Retinal pigment epithelial cell (primary cell): ENCODE measurements at regions not wholly inside any gene's neighbourhood (a gene's known extent, or its start where the extent isn't known, plus 50 kb on each side); places are given as distances from the start of the nearest gene placed in this dataset.
A peak's percentile ranks its signal among the peaks of the same experiment; 100 is the strongest.

Experiments used
- DNase-seq: peaks from one replicate; pipeline ENCODE4 v3.0.0-alpha.2; 2010; ENCODE audit warnings: low read depth
- H3K4me3 ChIP-seq: 2 replicates; pipeline ENCODE4 v1.5.1; 2011; ENCODE audit warnings: mild to moderate bottlenecking, low read length, control low read depth, moderate library complexity
- TF ChIP-seq, protein P1 (sequence below): conservative IDR thresholded peaks from 2 replicates; pipeline ENCODE4 v1.5.1; 2011; ENCODE audit warnings: low read depth, low read length, control low read depth, inconsistent platforms

DNA sequence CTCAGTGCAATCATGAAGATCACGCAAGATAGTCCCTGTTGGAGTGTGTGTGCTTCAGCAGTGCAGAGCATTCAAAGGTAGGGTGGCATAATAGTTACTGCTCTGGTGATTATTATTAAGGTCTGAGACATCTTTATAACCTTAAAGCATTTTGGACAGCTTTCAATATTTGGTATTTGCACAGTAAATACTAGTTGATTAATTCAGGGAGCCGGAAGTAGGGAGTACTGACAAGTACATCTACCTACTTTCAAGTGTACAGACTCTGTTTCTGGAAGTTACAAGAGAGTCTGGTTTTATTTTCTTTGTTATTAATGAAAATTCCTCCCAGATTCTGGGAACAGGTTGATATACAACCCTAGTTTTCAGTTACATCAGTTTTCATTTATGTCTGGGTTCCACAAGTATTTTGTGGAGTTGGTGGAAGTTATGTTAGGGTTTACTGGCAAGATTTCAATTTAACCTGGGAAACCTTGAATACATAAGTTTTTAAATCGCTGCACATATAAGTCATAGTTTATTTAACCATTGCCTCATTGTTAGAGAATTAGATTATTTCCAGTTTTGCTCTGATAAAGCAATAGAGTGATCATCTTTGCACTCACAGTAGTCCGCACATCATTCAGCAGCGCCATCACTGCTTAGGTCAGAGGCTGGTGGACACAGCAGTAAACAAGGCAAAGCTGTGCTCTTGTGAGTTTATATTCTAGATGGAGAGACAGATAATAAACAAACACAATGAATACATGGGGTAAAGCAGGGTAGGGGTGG lies 366.6 kb downstream of the REEP3 start:
- TF ChIP-seq, protein P1, sequence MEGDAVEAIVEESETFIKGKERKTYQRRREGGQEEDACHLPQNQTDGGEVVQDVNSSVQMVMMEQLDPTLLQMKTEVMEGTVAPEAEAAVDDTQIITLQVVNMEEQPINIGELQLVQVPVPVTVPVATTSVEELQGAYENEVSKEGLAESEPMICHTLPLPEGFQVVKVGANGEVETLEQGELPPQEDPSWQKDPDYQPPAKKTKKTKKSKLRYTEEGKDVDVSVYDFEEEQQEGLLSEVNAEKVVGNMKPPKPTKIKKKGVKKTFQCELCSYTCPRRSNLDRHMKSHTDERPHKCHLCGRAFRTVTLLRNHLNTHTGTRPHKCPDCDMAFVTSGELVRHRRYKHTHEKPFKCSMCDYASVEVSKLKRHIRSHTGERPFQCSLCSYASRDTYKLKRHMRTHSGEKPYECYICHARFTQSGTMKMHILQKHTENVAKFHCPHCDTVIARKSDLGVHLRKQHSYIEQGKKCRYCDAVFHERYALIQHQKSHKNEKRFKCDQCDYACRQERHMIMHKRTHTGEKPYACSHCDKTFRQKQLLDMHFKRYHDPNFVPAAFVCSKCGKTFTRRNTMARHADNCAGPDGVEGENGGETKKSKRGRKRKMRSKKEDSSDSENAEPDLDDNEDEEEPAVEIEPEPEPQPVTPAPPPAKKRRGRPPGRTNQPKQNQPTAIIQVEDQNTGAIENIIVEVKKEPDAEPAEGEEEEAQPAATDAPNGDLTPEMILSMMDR, result no peak
- DNase-seq, result no peak

DNA sequence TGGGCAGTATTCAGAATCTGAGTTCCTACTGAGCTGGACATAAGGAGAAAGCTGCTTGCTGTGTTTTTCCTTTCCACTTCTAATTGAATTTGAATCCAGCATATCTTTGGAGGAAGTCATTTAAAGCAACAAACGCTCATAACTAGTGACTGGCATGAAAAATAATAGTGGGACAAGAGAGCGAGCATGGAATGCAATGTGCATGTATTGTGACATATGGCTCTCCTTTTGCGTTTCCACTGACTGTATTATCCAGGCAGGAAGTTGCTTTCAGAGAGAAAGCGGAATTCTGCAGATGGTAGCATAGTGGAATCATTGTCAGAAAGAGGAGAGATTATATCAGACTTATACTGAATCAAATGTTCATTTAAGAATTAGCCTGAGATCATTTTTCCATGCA lies 368.6 kb downstream of the REEP3 start:
- H3K4me3 ChIP-seq, result no peak overlapping the region
- TF ChIP-seq, protein P1, result no peak
- no peak for DNase-seq

More for the DNA sequence above, 366.6 kb downstream of the REEP3 start:
- no peak overlapping the region for H3K4me3 ChIP-seq

DNA sequence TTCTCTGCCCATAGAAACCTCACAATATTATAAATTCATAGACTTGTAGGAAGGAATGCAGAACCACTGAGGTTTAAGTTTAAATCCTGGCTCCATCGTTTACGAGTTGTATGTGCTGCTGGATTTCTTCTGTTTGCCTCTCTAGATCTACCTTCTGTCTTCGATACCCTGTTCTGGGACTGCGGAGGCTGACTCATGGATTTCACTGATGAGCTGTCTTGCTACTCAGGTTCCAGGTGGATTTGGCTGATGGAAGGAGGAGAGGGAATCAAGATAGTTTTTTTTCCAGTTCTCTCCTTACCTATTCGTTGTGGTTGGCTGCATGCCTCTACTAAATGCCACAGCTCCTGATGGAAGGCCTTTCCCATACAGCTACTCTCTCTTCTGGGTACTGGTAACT lies 375.8 kb downstream of the REEP3 start:
- no peak for DNase-seq
- TF ChIP-seq, protein P1, result no peak
- no peak overlapping the region for H3K4me3 ChIP-seq

DNA sequence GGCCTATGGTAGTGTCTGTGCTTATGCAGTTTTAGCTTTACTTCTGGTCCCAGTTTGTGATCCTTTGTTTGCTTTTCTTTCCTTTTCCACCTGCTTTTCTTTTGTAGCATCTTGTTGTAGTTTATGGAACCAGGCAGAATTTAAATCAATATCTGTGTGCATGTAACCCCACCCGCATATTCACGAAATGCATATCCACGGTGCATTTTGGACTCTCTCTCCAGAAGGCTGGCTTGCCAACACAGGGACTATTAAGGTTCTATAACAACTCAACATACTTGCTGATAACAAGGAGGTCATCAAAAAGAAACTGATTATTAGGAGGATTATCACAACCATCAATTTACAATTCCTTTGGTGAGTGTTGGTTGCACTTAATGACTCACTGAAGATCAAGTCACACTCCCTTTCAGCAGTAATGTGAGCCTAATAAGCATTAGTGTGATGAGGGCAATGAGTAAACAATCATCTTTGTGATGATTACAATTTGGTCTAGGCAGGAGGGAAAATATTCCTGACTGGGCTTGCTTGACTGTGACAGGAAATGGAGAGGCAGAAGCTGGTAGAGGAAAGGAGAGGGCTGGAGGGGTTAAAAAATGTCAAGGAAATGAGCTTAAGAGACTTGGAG lies 378.6 kb downstream of the REEP3 start:
- no peak overlapping the region for H3K4me3 ChIP-seq
- TF ChIP-seq, protein P1, result no peak
- DNase-seq, result no peak

DNA sequence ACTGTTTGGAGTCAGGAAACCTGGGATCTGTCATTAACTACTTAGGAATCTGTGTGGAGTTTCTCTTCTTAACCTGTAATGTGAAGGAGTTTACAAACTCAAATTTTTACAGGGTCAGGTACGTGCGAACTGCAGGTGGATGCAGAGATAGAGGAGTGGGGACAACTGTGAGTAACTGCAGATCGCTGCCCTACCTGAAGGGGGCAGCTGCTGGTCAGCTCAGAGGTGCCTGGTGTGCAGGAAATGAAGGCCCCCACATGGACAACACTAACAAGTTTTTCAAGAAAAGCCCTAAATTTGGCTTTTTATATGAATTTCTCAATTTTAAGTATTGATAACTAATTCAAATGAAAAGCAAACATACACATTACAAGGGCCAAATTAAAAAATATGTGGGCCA lies 380.0 kb downstream of the REEP3 start:
- TF ChIP-seq, protein P1, result peak; percentile 44
- DNase-seq, result no peak
- H3K4me3 ChIP-seq, result no peak overlapping the region

DNA sequence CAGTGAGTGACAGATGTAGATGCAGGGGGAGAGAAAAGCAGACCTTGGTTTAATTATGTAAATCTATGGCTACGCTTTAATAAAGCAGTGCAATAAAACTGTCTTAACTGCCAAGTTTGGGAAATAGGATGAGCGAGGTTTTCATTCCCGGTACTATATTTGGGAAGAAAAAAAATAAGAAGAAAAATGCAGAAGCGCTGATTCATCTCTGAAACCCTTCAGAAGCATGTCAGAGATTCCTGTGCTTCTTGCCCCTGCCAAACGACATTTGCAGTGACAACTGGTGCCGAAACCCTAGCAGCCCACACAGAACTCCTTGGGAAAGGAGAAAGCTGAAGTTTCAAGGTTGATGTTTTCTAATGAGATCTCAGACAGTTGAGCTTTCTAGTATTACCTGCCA lies 380.7 kb downstream of the REEP3 start:
- TF ChIP-seq, protein P1, result no peak
- no peak for DNase-seq
- no peak overlapping the region for H3K4me3 ChIP-seq

DNA sequence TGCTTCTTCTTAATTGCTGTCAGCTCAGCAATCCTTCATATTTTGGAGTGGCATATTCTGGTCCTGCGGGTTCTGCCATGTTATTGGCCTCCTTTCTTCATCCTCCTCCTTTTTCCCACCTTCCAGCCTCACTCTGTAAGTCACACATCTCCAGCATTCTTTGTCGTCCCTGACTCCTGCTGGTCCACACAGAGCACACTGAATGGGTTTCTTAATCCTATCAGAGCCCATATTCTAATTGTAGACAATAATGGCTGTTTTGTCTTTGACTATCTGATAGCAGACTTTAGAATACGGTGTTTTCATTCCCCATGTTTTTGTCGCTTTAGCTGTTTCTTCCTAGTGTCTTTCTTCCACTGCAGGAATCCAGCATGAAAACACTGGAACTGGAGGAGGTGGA lies 389.6 kb downstream of the REEP3 start:
- H3K4me3 ChIP-seq, result no peak overlapping the region

More for the DNA sequence above, 389.6 kb downstream of the REEP3 start:
- TF ChIP-seq, protein P1, result no peak
- DNase-seq, result no peak
